IPS-NIHi11 (cell line): ENCODE measurements at regions not wholly inside any gene's neighbourhood (a gene's known extent, or its start where the extent isn't known, plus 50 kb on each side); places are given as distances from the start of the nearest gene placed in this dataset.

Source experiments
- DNase-seq: peaks from one replicate; pipeline ENCODE4 v3.0.0; 2012; ENCODE audit warnings: mixed read lengths, low spot score

DNA sequence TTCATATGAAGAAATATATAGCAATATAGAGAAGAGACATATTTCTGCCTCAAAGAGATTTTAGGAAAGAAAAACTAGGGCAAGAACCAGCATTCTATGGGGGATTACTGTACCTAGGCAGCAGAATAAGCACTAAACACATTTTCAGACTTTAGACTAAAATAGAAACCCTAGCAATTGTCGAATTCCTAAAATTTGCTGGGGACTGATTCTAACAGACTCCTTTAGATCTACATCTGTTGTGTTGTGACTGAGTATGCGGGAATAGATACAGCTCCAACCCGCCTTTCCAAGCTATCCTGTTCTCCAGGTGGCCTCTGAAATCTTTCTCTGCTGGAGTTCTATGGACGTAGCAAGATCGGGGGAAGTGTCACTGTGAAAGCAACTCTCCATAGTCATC lies 482.2 kb downstream of the NTRK2 start:
- DNase-seq: no peak

DNA sequence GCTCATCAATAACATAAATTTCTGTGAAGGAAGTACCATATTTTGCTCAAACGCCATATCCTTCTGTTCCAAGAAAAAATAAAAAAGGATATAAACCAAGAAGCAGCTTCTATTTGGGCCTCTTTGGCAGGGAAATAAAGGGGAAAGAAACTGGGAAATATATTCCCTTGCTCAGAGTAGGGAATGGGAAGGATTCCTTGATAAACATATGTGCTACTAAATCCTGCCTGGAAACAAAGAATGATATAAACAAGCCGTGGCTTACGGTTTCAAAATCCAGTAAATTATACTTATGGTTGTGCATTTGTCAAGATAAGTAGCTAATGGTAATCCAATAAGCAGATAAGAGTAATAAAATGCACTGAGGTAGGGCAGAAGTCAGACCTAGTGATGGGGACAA lies 481.6 kb downstream of the NTRK2 start:
- DNase-seq: no peak

DNA sequence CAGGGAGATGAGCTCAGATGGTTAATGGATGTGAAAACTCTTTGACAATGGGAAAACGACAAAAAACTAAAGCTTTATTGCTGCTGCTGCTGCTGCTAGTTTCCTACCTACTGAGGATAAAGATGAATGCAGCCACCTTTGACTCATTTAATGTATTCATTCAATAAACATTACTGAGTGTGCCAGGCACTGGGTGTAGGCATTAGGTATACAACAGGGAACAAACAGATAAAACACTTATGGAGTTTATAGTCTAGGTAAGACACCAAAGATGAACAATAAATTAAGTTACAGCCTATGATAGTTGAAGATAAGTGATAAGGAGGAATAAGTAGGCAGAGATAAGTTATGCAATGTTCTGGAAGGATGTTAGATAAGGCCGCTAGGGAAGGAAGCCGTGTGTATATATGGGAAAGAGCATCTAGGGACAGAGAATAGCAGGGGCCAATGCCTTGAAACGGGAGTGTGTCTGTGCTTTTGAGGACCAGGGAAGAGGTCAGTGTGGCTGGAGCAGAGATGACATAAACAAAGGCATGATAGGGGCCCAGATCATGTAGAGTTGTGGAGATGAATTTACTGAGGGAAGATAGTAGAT lies 477.6 kb downstream of the NTRK2 start:
- DNase-seq: no peak

DNA sequence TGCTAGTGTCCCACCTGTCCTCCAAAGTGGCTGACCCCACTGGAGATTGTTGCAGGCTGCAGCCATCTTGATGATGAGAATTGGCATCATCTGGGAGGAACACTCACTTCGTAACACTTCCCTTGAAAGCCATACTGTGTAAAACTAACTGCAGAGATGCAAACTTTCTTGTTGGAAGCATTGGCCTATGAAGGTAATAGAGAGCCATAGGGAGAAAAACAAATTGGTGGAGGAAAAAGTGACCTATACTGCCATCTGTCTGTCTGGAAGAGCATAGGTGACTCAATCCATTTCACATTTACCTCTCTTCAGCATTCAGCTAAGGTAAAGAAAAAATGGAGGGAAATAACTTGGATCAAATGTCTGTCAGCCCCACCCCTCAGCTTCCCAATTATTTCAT lies 473.4 kb downstream of the NTRK2 start:
- peak; percentile 54 for DNase-seq

DNA sequence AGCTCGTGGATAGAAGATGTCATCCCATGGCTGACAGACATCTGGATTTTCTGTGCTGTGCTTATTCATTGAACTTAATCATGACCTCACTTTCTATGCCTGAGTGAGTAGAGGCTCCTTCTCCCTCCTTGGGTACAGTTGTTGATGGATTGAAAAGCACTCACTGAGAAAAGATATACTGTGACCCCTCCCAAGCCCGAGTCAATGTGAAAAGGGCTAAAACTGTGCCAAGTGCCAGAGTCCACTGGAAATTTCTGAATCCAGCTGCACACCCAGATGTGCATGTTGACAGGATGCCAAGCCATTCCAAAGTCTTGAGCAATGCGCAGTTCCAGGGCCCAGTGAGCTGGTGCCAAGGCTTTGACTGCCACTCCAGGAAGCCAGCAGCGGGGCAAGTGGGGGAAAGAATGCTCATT lies 473.0 kb downstream of the NTRK2 start:
- DNase-seq: no peak

DNA sequence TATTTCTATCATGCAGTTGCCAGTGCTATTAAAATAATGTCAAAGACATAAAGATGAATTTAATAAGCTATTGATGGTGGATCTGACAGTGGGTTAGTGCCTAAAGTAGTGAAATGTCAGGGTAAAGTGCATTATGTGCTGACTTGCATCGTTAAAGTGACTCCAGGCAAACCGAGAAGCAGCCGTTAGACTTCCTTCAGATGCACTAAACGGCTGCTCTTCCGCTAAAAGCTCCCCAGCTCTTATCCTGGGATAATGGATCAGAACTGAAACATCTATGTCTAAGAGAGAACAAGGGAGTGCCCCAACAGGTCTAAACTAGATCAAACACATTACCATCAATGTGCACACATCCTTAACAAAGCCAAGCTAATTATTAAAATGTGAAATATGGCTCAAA lies 468.2 kb downstream of the NTRK2 start:
- no peak for DNase-seq

DNA sequence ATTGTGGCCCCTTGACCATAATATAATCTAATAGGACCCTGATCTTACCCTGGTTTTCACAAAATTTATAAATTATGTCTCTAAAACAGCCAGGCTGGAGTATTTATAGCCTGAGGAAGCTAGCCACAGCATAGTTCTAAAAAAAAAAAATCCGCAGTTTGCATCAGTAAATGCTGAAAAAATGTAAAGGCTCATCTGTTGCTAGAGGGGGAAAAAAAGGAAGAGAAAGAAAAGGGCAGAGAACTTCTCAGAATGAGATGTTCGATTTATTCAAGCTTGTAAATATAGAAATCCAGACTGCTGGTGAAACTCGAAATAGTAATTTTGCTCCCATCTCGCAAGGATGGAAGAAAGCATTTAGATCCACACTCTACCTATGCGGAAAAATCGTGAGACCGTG lies 467.5 kb downstream of the NTRK2 start:
- no peak for DNase-seq

DNA sequence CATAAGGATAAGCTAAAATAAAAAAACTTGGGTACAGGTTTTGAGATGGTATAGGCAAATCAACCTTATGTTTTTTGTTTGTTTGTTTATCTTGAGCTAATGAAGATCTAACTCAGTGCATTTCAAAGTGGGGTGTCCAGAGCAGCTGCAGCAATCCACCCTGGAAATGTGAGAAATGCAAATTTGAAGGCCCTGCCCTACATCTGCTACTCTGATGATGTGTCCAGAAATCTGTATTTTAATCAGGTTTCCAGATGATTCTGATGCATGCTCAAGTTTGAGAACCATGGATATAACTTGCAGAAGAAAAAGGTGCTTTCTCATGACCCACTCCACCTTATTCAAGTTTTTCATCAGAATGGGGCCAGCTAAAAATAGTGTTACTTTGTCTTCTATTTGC lies 467.0 kb downstream of the NTRK2 start:
- DNase-seq: no peak

DNA sequence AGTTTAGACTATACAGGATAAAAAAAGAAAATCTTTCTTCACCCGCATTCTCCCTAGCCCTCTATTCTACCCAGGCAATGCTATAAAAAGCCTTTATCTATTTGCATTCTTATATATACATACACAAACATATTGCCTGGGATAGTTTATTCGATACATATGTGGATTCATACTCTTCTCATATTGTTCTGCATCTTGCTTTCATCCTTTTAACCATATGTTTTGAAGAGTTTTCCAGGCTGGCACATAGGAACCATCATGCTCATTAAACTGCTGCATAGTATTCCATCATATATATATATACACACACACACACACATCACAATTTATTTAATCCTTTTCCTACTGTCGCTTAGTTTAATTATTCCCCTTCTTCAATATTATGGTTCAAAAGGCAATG lies 461.2 kb downstream of the NTRK2 start:
- no peak for DNase-seq

DNA sequence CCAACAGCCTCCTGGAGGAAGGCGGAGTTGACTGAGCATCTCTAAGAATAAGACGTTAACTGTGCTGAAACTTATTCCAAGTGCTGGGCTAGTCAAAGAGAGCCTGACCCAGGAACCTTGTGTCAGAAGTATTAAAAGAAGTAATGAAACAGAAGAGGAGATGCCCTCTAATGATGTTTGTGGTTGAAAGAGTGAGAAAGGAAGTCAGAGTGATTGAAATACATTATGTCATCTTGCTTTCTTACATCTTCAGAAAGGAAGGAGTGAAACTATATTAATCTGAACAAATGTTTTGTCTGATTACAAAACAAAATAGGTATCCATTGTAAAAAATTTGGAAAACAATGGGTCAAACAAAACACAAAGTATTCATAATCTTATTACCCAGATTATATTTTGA lies 460.7 kb downstream of the NTRK2 start:
- no peak for DNase-seq

DNA sequence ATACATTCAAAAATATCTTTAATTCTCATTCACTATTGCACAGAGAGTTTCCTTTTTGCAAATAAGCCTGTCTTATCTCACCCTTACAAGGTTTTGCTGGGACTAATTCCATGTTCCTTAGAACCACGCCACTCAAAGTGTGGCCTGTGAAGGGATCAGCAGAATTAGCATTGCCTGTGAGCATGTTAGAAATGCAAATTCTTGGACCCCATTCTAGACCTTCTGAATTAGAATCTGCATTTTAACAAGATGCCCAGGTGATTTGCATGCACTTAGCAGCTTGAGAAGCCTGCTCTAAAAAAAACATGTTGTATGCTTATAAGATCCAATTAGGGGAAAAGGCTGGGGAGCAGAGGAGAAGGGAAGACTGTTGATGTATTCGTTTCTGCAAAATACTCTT lies 460.0 kb downstream of the NTRK2 start:
- DNase-seq: no peak

DNA sequence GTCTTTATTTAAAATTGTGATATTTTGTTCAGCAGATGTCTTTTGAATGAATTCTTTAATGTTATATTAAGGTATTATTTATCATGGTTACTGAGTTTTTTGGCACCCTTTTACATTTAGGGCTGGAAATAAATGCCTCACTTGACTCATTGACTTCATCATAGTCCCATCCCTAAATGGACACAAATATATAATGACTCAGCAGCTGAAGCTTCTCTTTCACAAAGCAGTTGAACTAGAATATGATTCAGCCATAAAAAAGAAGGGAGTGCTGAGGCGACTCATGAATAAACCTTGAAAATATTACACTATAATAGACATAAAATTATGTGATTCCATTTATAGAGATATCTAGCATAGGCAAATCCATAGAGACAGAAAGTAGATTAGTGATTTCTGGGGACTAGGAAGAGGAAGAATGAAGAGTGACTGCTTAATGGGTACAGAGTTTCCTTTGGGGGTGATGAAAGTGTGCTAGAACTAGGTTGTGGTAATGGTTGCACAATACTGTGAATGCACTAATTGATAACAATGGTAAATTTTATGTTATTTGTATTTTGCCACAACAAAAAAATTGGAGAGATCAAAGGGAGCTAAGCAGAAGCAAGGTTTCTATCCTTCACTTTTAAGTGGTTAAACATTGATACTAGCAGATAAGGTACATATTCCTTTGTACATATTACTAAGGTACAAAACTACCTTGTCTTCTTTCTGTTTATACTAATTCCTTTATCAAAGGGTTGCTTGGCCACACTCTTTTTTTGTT lies 449.6 kb downstream of the NTRK2 start:
- no peak for DNase-seq

DNA sequence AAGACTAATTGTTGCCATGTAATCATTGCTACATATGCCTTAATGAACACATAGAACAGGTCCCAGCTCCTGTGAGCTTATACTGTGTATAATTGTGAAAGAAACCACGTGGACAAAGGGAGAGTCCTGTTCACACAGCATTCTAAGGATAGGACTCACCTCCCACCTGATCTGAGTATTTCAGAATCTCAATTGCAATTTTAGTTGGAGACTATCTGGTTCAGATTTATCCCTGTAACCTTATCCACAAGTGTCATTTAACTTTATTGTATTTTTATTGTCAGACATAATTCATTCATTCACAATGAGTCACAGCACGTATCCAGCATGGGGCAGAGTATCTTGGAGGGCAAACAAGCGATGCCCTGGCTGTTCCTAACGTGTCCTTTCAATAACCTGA lies 448.3 kb downstream of the NTRK2 start:
- DNase-seq: no peak

DNA sequence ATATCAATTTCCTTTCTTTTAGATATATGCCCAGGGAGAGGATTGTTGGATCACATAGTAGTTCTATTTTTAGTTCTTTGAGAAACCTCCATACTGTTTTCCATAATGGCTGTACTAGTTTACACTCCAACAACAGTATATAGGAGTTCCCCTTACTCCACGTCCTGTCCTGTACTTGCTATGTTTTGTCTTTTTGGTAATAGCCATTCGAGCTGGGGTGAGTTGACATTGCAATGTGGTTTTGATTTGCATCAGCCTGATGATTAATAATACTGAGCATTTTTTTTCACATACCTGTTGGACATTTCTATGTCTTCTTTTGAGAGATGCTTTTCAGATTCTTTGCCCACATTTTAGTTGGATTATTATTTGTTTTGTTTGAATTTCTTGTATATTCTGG lies 445.9 kb downstream of the NTRK2 start:
- DNase-seq: no peak

DNA sequence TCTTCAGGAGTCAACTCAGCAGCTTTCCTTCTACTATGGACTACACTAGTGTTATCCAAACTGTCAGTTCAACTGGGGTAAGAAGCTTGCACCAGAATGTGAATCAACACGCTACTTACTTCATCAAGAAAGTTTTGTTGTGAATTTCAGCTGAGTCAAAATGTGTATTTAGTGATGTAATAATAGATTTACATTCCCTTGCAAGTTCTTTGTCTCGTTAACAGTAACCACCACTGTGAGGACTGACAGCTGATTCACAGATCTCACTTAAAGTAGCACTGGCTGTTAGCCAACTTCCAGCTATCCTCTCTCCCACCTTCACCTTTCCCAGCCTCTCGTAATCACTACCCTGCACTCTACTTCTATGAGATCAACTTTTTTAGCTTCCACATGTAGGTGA lies 445.3 kb downstream of the NTRK2 start:
- no peak for DNase-seq

DNA sequence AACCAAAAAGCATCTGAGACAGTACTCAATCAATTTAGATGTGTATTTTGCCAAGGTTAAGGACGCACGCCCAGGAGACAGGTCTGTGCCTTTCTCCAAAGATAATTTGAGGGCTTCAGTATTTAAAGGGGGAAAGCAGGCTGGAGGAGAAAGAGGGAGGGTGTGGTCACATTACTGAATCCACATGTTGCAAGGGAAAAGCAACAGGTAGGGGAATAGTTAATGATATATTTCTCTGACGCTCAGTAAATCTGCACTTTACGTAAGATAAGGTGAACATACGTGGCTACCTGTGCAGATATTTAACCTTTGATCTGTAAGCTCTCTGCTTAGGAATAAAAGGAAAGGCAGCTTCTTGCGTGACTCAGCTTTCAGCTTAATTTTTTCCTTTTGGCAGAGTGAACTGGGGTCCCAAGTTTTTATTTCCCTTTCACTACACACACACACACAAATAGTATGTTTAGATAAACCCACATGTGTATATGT lies 443.4 kb downstream of the NTRK2 start:
- DNase-seq: no peak

DNA sequence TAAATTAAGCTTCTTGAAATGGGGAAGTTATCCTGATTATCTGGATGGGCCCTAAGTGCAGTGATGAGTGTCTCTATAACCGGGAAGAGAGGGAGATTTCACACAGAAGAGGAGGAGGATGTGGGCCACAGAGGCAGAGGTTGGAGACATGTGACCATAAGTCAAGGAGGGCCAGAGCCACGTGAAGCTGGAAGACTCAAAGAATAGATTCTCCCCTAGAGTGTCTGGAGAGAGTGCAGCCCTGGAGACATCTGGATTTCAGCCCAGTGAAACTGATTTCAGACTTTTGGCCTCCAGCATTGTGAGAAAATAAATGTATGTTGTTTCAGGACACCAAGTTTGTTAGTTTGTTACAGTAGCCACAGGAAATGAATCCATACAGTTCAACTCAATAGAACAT lies 442.9 kb downstream of the NTRK2 start:
- DNase-seq: no peak

DNA sequence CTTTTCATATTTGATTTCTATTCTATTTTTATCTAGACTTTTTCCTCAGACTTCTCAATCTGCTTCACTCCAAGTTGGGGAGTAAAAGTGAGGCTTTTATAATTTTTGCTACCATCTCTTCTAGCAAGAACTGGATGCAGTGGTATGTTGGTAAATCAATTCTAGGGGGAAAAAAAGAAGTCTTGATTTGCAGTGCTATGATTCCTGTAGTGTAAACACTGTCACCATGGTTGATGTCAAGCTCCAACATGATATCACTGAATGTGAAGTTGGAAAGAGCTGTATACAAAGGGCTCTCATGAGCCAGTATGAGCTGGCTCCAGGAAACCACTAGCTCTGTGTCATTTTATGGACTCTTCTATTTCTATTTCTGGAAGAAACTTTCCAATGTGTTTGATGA lies 439.2 kb downstream of the NTRK2 start:
- DNase-seq: no peak

DNA sequence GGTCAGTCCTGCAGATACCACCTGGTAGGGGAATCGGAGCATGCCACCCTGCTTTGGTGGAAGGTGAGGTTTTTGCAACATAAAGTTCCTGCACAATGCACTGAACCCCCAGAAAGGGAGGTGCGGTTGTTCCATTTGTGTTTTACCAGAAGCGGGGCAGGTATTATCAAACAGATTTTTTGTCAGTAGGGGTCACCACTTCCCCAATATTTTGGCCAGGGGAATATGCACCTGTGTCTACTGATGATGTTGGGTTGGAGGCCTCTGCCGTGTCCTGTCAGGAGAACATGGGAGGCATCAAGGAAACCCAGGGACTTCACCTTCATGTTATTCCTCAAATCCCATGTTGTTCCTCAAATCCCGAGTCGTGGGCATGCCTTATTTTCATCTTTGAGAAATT lies 438.7 kb downstream of the NTRK2 start:
- DNase-seq: no peak

DNA sequence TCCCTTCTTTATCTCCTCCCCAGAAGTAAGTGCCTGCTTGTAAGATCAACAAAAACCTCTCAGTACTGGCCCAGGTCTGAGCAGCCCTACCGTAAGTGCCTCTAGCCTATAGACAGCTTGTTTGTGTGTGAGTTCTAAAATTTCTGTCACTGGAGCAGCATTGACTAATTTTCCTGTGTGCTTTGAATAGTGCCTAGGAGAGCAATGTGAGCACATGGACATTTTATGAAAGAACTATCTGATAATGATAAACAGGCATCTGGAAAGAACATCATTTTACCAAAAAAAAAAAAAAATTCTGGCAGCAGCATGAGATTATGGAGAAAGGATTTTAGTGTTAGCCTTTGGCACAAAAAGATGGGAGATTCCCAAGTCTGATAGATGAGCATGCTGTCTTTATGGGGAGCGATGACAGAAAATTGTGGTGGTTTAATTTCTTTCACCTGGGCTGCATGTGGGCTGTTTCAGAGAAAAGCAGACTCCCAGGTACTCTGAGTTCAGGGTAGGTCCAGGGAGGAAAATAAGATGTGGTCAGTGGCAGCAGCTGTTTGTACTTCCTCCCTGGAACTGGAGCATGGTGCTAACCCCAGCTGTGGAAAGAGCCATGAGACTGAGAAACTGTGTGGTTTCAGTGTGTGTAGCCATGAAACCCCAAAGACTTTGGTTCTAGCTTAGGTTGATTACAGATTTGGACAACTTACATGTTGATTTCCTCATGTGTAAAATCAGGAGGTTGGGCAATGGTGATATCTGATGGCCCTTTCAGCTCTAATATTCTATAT lies 419.9 kb downstream of the NTRK2 start:
- no peak for DNase-seq

DNA sequence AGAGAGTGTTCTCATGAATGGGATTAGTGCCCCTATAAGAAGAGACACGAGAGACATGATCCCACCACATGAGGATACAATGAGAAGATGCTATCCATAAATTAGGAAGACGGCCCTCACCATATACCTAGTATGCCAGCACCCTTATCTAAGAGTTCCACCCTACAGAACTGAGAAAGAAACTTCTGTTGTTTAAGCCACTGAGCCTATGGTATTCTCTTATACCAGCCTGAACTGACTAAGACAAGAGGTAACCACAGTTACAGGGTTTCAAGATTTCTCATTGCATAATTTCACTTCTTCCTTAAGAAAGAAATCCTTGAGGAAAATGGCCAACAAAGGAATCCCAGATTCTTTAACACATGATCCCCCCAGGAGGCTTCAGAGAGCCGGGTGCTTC lies 412.4 kb downstream of the NTRK2 start:
- DNase-seq: no peak

DNA sequence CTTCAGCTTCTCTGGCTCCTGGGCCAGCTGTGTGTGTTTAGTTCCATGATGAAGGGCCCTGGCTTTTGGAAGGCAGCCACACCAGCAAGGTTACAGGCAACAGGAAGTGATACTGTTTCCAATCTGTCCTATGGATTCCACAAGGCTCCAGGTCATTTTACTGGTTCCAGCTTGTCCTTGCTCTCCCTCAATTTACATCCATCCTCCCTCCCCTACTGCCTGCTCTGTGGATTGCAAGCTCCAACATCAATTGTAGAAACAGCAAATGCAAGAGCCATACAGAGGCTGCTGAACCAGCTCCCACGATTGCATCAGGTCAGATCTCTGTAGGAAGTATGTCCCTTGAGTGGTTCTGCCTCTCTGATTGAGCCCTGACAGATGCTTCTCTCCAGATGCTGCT lies 409.8 kb downstream of the NTRK2 start:
- no peak for DNase-seq

DNA sequence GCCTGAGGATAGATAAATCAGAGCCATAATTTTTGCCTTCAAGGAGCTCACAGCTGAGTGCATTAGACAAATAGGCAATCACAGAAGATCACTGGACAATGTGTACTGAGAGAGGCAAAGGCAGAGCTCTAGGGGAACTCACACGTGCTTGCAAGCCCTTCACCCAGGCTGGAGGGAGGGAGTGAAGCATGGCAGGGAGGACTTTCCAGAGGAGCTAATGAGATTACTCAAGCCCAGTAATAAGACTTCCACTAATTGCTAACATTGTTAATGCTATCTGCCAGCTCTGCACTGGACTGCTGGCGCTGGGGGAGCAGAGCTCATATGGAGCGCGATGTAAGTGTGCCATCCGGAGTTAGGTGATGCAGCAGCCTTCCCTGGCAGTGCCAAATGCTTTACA lies 408.4 kb downstream of the NTRK2 start:
- DNase-seq: no peak
